Lower lobe of right lung (tissue), 2 donors: ENCODE measurements at regions not wholly inside any gene's neighbourhood (a gene's known extent, or its start where the extent isn't known, plus 50 kb on each side); places are given as distances from the start of the nearest gene placed in this dataset.

ENCODE experiments used
- ATAC-seq, 2 donors: fragments of 200-7000 bp; cut with Tn5 transposase; one replicate each; pipeline ENCODE4 v1.9.1; 2020 to 2022; ENCODE audit warnings: mild to moderate bottlenecking in 2 of 2, moderate library complexity in 2 of 2
- DNase-seq: peaks from one replicate; pipeline ENCODE4 v3.0.0-alpha.2; 2020
- H3K27ac ChIP-seq: fragments of 200-600 bp; one replicate; pipeline ENCODE4 v1.8.0; 2022
- H3K27me3 ChIP-seq: fragments of 200-600 bp; one replicate; pipeline ENCODE4 v1.8.0; 2022; ENCODE audit warnings: low read depth
- H3K36me3 ChIP-seq: fragments of 200-600 bp; one replicate; pipeline ENCODE4 v1.8.0; 2022; ENCODE audit warnings: mild to moderate bottlenecking
- H3K4me1 ChIP-seq: fragments of 200-600 bp; one replicate; pipeline ENCODE4 v1.8.0; 2022
- H3K4me3 ChIP-seq: fragments of 200-600 bp; one replicate; pipeline ENCODE4 v1.8.0; 2022; ENCODE audit warnings: mild to moderate bottlenecking
- H3K9me3 ChIP-seq: fragments of 200-600 bp; one replicate; pipeline ENCODE4 v1.8.0; 2022
- intact Hi-C: fragments of 100-400 bp; cut with DNase I; formaldehyde crosslinking; loops from one replicate; pipeline ENCODE4 v1.11.0; 2022
- TF ChIP-seq, protein P1 (sequence below): fragments of 200-600 bp; IDR thresholded peaks from one replicate; pipeline ENCODE4 v1.8.0; 2022; ENCODE audit warnings: antibody characterized with exemption, mild to moderate bottlenecking
- donor health status: DM: no; HTN: yes; CAD: no; lungs with severe emphysema.

DNA sequence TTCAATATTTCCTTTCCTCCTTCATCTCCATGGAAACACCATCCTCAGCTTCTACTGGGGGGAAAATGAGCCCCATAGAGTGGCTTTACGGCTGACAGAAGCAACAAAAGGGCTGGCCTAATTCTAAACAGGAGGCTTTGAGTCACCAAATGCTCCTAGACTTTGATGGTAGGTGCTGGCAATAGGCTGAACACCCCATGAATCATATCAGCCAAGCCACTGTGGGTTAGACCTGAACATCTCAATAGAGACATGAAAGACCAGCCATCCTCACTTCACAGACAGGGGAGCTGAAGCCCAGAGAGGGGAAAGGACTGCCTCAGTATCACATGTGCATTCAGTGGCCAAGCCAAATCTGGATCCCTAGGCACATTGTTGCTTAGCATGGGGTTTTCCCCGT is 107.6 kb downstream of the AMER1 start:
- Histone ChIP-seq H3K4me1 (no peaks in the 10 kb centered on the region), H3K9me3 (no peaks in the 10 kb centered on the region), H3K27ac (no peak overlapping the region), H3K36me3 (no peaks in the 10 kb centered on the region), H3K27me3 (no peaks in the 10 kb centered on the region), H3K4me3 (no peak overlapping the region)
- intact Hi-C loops: no loop called here
- TF ChIP-seq, protein P1, sequence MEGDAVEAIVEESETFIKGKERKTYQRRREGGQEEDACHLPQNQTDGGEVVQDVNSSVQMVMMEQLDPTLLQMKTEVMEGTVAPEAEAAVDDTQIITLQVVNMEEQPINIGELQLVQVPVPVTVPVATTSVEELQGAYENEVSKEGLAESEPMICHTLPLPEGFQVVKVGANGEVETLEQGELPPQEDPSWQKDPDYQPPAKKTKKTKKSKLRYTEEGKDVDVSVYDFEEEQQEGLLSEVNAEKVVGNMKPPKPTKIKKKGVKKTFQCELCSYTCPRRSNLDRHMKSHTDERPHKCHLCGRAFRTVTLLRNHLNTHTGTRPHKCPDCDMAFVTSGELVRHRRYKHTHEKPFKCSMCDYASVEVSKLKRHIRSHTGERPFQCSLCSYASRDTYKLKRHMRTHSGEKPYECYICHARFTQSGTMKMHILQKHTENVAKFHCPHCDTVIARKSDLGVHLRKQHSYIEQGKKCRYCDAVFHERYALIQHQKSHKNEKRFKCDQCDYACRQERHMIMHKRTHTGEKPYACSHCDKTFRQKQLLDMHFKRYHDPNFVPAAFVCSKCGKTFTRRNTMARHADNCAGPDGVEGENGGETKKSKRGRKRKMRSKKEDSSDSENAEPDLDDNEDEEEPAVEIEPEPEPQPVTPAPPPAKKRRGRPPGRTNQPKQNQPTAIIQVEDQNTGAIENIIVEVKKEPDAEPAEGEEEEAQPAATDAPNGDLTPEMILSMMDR: no peak
- ATAC-seq (no peak), DNase-seq (no peak)

DNA sequence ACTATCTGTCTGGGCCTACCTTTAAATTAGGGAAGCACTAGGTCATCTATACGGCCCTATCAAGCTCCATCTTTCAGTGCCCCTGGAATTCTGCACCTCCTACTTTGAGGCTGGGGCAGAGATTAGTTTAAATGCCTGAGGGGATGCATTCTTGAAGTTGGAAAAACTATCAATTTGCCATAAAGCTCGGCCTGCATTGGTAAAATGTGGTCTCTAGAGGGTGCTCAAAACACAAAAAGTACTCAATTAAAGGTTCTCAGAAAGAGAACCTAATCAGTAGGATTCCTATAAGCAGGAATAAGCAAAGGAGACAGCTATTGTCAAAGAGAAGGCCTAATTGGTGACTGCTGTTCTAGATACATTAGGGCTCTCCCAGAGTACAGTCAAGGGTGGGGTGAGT is 111.7 kb downstream of the AMER1 start:
- Histone ChIP-seq H3K27me3 (no peaks in the 10 kb centered on the region), H3K36me3 (no peaks in the 10 kb centered on the region), H3K27ac (no peak overlapping the region), H3K9me3 (no peaks in the 10 kb centered on the region), H3K4me3 (no peak overlapping the region), H3K4me1 (no peaks in the 10 kb centered on the region)
- ATAC-seq (no peak), DNase-seq (no peak)
- intact Hi-C loops: no loop called here
- TF ChIP-seq, protein P1: peak; percentile 27
